RWPE2 (cell line): ENCODE measurements at regions not wholly inside any gene's neighbourhood (a gene's known extent, or its start where the extent isn't known, plus 50 kb on each side); places are given as distances from the start of the nearest gene placed in this dataset.

Experiments used
- ATAC-seq: fragments of 200-7000 bp; cut with Tn5 transposase; 3 replicates; pipeline ENCODE4 v1.9.1; 2021; ENCODE audit warnings: low read depth
- DNase-seq: peaks from one replicate; pipeline ENCODE4 v3.0.0-alpha.2; 2020; ENCODE audit warnings: low spot score
- H3K27ac ChIP-seq: fragments of 450-650 bp; 2 replicates; pipeline ENCODE4 v1.5.1; 2017; ENCODE audit warnings: mild to moderate bottlenecking; ENCODE audit not compliant: poor library complexity, severe bottlenecking
- H3K27me3 ChIP-seq: fragments of 250-450 bp; sonication (Bioruptor Pico); 2 replicates; pipeline ENCODE4 v1.5.1; 2021; ENCODE audit warnings: mild to moderate bottlenecking, moderate library complexity; ENCODE audit not compliant: insufficient read depth, poor library complexity, severe bottlenecking
- H3K36me3 ChIP-seq: fragments of 250-450 bp; sonication (Bioruptor Pico); 2 replicates; pipeline ENCODE4 v1.5.1; 2020; ENCODE audit warnings: low read depth, mild to moderate bottlenecking, moderate library complexity
- H3K4me1 ChIP-seq: fragments of 250-450 bp; sonication (Bioruptor Pico); 2 replicates; pipeline ENCODE4 v1.5.1; 2021; ENCODE audit warnings: mild to moderate bottlenecking, moderate library complexity; ENCODE audit not compliant: insufficient read depth, poor library complexity, severe bottlenecking
- H3K4me3 ChIP-seq: fragments of 250-450 bp; sonication (Bioruptor Pico); 2 replicates; pipeline ENCODE4 v1.5.1; 2021; ENCODE audit warnings: mild to moderate bottlenecking, moderate library complexity; ENCODE audit not compliant: severe bottlenecking
- H3K9me3 ChIP-seq: fragments of 250-450 bp; sonication (Bioruptor Pico); 2 replicates; pipeline ENCODE4 v1.5.1; 2021; ENCODE audit warnings: mild to moderate bottlenecking, moderate library complexity; ENCODE audit not compliant: severe bottlenecking
- TF ChIP-seq, protein P1 (sequence below): fragments of 450-650 bp; IDR thresholded peaks from one replicate; pipeline ENCODE4 v1.5.1; 2017; ENCODE audit warnings: mild to moderate bottlenecking, moderate library complexity; ENCODE audit not compliant: poor library complexity, severe bottlenecking

DNA sequence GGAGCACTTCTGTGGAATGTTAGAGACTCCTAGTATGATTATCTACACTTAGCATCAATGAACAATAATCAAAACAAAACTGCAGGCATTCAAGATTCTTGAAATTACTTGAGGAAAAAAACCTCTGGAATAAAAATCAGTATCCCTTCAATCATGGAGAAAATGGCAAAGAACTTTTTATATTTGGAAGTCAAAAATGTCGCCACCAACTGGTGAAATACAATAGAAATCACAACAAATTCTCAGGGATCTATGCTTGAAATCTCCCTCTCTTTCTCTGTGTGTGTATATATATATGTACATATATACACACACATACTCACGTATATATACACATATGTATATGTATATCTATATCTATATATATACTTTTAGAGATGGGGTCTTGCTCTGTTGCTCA lies 378.9 kb upstream of the ALCAM start:
- TF ChIP-seq, protein P1, sequence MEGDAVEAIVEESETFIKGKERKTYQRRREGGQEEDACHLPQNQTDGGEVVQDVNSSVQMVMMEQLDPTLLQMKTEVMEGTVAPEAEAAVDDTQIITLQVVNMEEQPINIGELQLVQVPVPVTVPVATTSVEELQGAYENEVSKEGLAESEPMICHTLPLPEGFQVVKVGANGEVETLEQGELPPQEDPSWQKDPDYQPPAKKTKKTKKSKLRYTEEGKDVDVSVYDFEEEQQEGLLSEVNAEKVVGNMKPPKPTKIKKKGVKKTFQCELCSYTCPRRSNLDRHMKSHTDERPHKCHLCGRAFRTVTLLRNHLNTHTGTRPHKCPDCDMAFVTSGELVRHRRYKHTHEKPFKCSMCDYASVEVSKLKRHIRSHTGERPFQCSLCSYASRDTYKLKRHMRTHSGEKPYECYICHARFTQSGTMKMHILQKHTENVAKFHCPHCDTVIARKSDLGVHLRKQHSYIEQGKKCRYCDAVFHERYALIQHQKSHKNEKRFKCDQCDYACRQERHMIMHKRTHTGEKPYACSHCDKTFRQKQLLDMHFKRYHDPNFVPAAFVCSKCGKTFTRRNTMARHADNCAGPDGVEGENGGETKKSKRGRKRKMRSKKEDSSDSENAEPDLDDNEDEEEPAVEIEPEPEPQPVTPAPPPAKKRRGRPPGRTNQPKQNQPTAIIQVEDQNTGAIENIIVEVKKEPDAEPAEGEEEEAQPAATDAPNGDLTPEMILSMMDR: peak; percentile 20
- ATAC-seq (no peak), DNase-seq (no peak)
- no peak overlapping the region for H3K27ac ChIP-seq
- peaks cover 6% of the 10 kb centered on the region for H3K4me1 ChIP-seq
- H3K9me3 ChIP-seq: no peaks in the 10 kb centered on the region
- H3K4me3 ChIP-seq: no peak overlapping the region
- H3K27me3 ChIP-seq: no peaks in the 10 kb centered on the region
- no peaks in the 10 kb centered on the region for H3K36me3 ChIP-seq

- no peak overlapping the region for H3K4me3 ChIP-seq
- DNase-seq (no peak), ATAC-seq (no peak)
- H3K9me3 ChIP-seq: no peaks in the 10 kb centered on the region
- H3K27ac ChIP-seq: no peak overlapping the region
- no peaks in the 10 kb centered on the region for H3K27me3 ChIP-seq
- no peaks in the 10 kb centered on the region for H3K36me3 ChIP-seq
- peaks cover 6% of the 10 kb centered on the region for H3K4me1 ChIP-seq
- TF ChIP-seq, protein P1: no peak
Measured at GRCh38 chr3:104988496-104988895, 378.2 kb upstream of the ALCAM start.

DNA sequence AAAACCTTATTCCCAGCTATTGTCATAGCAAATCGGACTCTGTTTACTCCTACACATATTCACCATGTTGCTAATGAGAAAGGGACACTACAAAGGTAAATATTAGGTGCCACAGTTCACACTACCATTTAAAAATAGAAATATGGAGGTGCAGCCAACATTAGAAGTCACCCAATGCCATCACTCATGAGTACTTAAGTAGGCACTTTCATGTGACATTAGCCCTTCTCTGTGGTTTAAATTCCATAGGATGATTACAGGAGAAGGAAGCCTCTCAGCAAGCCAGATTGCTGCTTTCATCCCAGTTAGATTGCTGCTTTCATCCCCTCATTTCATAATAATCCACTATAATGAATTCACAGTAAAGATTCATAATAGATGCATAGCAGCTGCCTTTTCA lies 376.8 kb upstream of the ALCAM start:
- H3K36me3 ChIP-seq: no peaks in the 10 kb centered on the region
- TF ChIP-seq, protein P1: no peak
- DNase-seq (no peak), ATAC-seq (no peak)
- H3K4me3 ChIP-seq: no peak overlapping the region
- no peaks in the 10 kb centered on the region for H3K9me3 ChIP-seq
- no peak overlapping the region for H3K27ac ChIP-seq
- H3K27me3 ChIP-seq: no peaks in the 10 kb centered on the region
- H3K4me1 ChIP-seq: peaks cover 6% of the 10 kb centered on the region

GRCh38 chr3:104990758-104991157 lies 376.0 kb upstream of the ALCAM start:
- Histone ChIP-seq H3K27me3 (no peaks in the 10 kb centered on the region), H3K27ac (no peak overlapping the region), H3K9me3 (no peaks in the 10 kb centered on the region), H3K36me3 (no peaks in the 10 kb centered on the region), H3K4me1 (peaks cover 6% of the 10 kb centered on the region), H3K4me3 (no peak overlapping the region)
- ATAC-seq (no peak), DNase-seq (no peak)
- TF ChIP-seq, protein P1: no peak

- Histone ChIP-seq H3K27ac (no peak overlapping the region), H3K27me3 (no peaks in the 10 kb centered on the region), H3K4me1 (peaks cover 6% of the 10 kb centered on the region), H3K9me3 (no peaks in the 10 kb centered on the region), H3K36me3 (no peaks in the 10 kb centered on the region), H3K4me3 (no peak overlapping the region)
- TF ChIP-seq, protein P1: no peak
- DNase-seq (no peak), ATAC-seq (no peak)
Measured at GRCh38 chr3:104992676-104993075, 374.0 kb upstream of the ALCAM start.
